Breast epithelium (tissue), 3 donors: ENCODE measurements at regions not wholly inside any gene's neighbourhood (a gene's known extent, or its start where the extent isn't known, plus 50 kb on each side); places are given as distances from the start of the nearest gene placed in this dataset.

ENCODE experiments used
- POLR2AphosphoS5 ChIP-seq, 3 donors: sonication (generic); formaldehyde crosslinking; IDR thresholded peaks; one replicate each; pipeline ENCODE4 v1.6.1; 2017; ENCODE audit warnings: antibody characterized with exemption in 3 of 3
- TF ChIP-seq, protein P1 (sequence below), 3 donors: fragments of 450-650 bp; IDR thresholded peaks; one replicate each; pipeline ENCODE4 v1.5.1; 2016 to 2017; ENCODE audit warnings: antibody characterized with exemption in 3 of 3, mild to moderate bottlenecking in 3 of 3, moderate library complexity in 3 of 3

DNA sequence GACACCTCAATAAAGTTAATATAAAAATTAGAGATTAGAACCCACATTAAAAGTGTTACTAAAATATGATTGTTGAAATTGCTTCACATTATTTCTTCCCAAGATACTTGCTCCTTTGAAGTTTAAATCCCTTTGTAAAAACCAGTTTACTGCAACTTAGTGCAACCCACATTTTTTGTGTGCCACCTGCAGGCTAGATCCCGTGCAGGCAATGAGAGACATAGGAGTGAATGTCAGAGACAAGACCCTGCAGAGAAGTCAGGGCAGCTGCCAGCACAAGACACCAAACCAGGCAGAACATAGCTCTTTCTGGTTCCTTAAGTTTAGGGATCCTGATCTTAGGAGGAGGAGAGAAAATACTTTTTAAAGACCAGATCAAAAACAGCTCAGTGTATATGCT lies 142.8 kb upstream of the MTNR1B start:
- TF ChIP-seq, protein P1, sequence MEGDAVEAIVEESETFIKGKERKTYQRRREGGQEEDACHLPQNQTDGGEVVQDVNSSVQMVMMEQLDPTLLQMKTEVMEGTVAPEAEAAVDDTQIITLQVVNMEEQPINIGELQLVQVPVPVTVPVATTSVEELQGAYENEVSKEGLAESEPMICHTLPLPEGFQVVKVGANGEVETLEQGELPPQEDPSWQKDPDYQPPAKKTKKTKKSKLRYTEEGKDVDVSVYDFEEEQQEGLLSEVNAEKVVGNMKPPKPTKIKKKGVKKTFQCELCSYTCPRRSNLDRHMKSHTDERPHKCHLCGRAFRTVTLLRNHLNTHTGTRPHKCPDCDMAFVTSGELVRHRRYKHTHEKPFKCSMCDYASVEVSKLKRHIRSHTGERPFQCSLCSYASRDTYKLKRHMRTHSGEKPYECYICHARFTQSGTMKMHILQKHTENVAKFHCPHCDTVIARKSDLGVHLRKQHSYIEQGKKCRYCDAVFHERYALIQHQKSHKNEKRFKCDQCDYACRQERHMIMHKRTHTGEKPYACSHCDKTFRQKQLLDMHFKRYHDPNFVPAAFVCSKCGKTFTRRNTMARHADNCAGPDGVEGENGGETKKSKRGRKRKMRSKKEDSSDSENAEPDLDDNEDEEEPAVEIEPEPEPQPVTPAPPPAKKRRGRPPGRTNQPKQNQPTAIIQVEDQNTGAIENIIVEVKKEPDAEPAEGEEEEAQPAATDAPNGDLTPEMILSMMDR (IDR thresholded peaks at IDR 0.05): no peak
- no peak for TF ChIP-seq POLR2AphosphoS5 (IDR thresholded peaks at IDR 0.05)
